NCI-H748 (cell line): ENCODE measurements at regions not wholly inside any gene's neighbourhood (a gene's known extent, or its start where the extent isn't known, plus 50 kb on each side); places are given as distances from the start of the nearest gene placed in this dataset.
"Not testable (repeated sequence)": the region's sequence is repeated elsewhere in the genome, so short reads cannot be mapped to it uniquely, and the experiment has no call there.

Experiments
- DNase-seq: peaks from one replicate; lab custom pipeline; 2025; ENCODE audit not compliant: unreplicated experiment; lab: John Stamatoyannopoulos, UW

DNA sequence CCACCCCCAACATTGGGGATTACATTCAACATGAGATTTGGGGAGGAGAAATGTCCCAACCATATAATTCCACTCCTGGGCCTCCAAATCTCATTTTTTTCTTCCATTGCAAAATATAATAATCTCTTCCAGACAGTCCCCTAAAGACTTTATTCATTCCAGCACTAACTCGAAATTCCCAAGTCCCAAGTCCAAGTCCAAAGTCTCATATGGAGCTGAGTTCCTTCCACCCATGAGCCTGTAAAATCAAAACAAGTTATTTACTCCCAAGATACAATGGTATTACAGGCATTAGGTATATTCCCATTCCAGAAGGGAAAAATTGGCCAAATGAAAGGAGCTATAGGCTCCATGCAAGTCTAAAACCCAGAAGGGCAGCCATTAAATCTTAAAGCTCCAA, 56.7 kb downstream of the P2RY1 start:
- no peak for DNase-seq

DNA sequence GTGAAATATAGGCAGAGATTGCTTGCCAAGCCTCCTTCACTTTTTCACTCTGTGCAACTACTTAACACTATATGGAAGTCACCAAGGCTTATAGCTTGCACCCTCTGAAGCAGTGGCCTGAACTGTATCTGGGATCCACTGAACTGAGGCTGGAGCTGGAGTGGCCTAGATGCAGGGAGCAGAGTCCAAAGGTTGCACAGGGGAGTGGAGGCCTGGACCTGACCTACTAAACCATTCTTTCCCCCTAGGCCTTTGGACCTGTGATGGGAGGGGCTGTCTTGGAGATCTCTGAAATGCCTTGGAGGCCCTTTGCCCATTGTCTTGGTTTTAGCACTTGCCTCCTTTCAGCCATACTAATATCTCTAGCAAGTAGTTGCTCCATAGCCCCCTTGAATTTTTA, 57.5 kb downstream of the P2RY1 start:
- no peak for DNase-seq

DNA sequence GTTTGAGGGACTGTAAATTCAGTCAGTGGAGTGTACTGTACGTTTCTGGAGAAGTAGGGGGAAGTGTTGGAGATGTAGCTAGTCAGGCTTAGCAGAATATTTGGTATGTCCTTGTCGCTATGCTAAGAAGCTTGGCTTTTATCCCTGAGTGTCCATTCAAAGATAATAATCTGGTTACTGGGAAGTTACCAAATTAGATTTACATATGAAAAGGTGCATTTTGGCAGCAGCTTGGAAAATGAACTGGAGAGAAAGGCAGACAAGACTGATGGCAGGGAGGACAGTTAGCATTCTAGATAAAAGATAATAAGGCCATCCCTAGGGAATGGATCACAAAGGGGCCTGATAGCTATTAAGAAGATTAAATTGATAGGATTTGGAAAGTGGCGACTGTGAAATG, 58.7 kb downstream of the P2RY1 start:
- no peak for DNase-seq

DNA sequence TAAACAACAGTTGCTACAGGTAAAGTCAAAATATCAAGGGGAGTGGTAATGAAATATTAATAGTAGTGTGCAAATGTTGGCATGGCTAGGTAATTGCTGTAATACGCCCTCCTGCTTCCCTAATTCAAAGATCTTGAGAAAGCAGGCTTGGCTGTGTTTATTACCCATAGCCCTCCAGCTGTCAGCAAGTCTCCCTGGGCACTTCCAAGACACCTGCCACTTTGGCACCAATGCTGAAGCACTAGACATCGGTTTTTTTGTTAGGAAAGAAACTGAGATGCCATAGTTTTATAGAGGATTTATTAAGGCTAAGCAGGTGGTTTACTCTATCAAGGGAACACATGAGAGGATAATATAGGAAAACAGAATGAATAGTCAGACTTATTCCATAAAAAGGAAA, 64.4 kb downstream of the P2RY1 start:
- no peak for DNase-seq

DNA sequence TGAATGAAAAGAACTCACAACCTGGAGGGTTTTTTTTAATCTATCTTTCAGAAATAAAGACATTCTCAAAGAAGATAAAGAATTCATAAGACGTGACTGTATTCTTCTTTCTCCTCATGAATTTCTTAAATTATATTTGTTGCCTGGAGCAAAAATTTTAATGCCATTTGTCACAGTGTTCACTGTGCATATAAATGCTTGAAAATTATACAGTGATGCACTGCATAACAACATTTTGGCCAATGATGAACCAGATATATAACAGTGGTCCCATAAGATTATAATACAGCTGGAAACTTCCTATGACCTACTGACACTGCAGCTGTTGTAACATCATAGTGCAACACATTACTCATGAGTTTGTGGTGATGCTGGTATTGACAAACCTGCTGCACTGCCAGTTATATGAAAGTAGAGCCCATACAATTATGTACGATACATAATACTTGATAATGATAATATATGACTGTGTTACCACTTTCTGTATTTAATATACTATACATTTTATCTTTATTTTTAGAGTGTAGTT, 67.3 kb downstream of the P2RY1 start:
- no peak for DNase-seq

DNA sequence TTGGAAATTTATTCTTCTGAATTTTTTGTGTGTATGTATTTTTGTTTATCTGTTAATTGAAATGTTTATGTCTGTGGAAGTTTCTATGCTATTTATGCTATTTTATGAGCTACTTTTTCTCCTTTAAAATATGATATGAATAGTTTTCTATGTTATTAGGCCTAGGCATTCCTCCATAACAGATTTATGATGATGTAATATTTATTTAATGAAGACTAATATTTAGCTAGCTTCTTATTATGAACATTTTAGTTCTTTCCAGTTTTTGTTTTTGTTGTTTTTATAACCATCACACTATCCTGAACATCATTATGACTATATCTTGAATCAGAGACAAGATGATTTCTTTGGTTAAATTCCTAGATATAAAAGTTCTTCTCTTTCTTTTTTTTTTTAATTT, 70.7 kb downstream of the P2RY1 start:
- no peak for DNase-seq

DNA sequence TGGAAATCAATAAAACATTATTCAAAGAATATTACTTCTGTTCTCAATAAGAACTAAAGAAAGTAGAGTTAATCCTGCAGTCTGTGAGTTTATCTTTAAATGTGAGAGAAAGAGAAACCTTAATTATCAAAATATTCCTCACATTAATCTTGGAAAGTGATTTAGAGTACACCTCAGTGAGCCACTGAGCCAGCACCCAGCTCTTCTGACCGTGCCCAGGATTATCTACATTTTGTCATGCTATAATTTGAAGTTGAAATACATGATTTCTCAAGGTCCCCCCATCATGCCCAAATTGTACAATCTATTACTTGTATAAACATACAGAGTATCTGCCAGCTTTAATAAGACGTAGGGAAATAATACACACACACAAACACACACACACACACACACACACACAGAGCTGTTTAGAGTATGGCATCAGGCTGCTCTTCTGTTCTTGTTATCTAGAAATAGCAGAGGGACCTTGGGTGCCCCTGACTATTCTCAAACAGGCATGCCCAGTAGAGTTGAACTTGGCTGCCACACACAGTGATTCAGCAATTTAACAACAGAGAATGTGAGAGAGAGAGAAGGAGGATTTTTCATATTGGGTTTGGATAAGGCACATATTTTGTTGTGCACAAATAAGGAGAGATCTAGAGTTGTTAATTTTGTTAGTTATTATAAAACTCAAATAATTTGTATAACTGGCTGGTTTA, 74.4 kb downstream of the P2RY1 start:
- no peak for DNase-seq

DNA sequence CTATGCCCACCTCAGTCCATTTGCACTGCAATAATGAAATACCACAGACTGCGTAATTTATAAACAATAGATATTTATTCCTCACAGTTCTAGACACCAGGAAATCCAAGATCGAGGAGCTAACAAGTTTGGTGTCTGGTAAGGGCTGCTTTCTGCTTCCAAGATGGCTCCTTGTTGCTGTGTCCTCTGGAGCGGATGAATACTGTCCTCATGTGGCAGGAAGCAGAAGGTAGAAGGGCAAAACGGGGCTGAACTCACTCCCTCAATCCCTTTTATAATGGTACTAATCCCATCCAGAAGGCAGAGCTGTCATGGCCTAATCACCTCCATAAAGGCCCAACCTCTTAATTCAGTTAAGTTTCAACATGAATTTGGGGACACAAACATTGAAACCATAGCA, 75.3 kb downstream of the P2RY1 start:
- DNase-seq: no peak

DNA sequence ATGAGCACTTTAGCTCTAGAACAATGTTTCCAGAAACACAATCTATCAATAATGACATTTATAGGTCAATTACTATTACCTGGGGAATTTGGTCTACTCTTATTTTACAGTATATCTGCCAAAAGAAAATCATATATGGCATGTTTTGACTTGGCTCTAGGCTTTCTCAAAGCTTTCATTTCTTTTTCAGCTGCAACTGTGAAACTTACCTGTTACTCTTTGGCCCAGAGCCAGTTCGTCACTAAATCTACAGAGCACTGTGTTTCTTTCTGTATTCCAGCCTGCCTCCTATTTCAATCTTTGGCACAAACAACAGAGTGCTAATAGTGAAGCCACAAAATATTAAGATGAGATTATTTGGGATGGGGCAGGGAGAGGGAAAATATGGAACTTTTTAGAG, 76.0 kb downstream of the P2RY1 start:
- DNase-seq: no peak

DNA sequence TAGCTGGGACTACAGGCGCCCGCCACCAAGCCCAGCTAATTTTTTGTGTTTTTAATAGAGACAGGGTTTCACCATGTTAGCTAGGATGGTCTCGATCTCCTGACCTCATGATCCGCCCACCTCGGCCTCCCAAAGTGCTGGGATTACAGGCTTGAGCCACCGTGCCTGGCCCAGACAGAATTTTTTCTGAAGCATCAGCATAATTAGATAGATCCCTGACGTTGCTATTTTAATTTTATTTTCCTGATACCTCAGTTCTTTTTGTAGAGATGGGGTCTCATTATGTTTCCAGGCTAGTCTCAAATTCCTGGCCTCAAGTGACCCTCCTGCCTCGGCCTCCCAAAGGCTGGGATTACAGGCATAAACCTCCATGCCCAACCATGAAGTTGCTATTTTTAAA, 79.8 kb downstream of the P2RY1 start:
- DNase-seq: not testable (repeated sequence)

DNA sequence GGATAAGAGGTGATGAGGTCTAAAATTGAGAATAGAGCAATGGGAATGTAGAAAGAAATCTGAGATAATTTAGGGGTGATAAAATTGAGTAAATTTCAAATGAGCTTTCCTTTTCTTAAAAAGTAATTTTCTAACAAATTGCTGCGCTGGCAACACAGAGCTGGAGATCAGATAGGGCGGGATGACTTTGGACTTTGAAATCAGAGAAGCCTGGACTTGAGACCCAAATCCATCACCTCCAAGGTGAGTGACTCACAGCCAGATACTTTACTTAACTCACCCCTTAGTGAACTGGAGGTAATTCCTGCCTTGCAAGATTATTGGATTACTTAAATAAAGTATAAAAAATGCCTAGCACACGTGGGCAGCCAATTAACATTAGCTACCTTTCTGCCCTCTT, 80.8 kb downstream of the P2RY1 start:
- DNase-seq: no peak

DNA sequence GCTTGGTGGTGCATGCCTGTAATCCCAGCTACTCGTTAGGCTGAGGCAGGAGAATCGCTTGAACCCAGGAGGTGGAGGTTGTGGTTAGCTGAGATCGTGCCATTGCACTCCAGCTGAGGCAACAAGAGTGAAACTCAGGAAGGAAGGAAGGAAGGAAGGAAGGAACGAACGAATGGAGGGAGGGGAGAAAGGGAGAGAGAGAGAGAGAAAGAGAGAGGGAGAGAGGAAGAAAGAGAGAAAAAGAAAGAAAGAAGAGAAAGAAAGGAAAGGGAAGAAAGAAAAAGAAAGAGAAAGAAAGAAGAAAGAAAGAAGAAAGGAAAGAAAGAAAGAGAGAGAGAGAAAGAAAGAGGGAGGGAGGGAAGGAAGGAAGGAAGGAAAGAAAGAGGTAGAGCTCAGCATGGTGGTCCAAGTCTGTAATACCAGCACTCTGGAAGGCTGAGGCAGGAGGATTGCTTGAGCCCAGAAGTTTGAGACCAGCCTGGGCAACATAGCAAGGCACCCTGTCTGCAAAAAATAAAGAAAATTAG, 81.9 kb downstream of the P2RY1 start:
- no peak for DNase-seq

DNA sequence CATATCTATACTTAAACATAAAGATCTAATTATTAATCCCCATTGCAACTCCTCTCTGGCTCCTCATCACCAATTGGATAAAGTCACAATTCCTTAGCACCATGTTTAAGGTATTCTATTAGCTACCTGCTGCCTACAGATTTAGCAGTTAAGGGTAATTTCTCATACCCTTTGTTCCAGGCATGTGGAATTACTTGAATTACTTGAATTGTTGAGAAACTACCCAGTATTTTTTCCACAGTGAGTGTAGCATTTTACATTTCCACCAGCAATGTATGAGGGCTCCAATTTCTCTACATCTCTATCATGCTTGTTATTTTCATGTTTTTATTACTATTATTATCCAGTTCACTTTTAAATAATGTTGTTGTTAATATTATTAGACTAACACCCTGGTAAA, 86.4 kb downstream of the P2RY1 start:
- DNase-seq: no peak

DNA sequence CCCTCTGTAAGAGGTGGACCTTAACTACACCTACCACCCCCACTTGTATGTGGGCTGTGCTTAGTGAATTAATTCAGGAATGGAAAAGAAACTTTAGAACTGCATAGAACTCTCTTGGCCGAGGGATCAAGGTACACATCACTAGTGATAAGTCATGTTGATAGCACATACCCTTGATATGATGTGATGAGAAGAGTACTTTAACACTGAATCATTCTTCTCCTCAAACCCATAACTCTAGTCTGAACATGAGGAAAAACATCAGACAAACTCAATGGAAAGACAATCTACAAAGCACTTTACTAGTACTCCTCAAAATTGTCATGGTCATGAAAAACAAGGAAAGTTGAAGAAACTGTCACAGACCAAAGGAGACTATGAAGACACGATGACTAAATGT, 87.6 kb downstream of the P2RY1 start:
- DNase-seq: no peak

DNA sequence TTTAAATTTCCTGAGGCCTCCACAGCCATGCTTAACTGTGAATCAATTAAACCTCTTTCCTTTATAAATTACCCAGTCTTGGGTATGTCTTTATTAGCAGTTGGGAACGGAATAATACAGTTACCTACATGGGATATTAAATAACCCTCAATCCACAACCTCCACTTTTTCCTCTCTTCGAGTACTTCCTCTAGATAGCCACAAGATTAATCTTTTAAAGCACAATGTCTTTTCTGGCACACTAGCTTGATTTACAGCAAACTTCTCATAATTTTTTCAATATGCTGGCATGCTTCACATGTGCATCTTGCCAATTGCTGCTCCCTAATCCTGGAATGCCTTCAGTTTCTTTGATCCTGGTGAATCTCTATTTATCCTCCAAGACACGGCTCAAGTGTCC, 92.2 kb downstream of the P2RY1 start:
- no peak for DNase-seq

DNA sequence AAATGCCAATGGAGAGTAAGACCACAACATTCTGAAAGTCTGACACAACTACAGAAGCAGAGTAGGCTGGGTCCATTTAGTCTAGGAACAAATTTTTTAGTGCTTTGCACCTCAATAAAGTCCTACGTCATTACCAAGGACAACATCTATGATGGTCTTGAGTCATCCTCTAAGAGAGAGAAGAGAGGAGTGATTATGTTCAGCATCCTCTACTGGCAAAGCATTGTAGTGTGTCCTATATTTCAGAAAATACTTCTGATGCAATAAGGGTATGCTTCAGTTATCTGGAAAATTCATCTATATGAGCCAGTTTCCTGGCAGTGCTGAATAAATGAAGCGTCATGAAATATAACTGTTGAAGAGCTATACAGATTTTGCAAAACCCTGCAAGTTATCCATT, 95.6 kb downstream of the P2RY1 start:
- DNase-seq: no peak

DNA sequence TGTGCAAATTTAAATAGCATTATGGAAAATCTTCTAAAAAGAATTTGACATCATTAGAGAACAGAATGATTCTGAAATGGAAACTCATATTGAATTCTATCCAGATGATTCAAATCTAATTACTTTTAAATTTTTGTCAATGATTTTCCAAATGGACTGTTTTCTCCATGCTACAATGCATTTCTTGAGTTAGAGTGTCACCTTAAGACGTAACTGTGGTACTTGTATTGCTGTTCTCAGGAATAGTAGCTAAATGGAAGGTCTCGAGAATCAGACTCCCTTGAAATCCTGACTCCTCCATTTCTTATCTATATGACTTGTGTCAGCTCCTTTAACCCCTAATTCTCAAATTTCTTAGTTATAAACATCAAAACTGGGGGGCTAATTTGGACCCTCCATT, 102.3 kb downstream of the P2RY1 start:
- DNase-seq: no peak

DNA sequence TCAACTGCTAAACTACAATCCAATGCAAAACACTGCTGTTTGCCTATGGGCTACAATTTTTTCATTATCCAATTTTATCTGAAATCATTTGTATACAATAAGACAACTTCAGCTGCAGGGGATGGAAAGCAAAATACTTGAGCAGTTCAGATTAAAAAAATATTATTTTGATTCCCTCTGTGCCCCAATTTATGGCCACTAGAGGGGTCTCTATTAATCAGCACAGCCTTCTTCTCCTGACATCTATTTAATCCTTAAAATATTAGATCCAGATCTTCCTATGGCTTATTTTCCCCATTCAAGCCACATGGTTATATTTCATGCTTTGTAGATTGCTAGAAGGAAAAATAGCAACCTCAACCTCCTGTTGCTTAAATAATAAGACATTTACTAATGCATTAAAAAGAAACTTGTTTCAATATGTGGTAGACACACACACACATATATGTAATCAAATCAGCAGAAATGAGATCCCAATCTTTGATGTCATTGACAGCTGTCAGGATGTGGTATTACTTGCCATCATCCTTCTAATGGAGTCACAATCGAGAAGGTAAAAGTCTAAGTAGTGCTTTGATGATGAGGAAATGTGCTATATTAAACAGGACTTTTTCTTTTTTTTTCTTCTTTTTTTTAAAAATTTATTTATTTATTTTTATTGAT, 104.2 kb downstream of the P2RY1 start:
- no peak for DNase-seq

DNA sequence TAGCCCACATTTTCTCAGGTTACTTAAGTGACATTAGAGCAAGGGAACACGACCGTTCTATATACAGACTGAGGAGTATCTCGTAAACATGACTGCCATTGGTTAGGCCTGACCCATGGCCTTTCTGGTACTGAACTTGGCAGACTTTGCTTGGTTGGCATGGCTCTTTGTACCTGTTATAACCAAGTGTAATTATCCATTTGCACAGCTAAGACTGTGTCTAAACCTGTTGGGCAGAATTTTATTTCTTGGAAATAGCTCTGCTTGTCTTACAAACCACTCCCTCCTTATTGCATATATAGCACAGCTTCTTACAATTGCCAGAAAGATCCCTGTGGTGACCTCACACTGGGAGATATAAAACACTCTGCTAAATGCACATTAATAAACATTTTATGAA, 106.9 kb downstream of the P2RY1 start:
- no peak for DNase-seq

DNA sequence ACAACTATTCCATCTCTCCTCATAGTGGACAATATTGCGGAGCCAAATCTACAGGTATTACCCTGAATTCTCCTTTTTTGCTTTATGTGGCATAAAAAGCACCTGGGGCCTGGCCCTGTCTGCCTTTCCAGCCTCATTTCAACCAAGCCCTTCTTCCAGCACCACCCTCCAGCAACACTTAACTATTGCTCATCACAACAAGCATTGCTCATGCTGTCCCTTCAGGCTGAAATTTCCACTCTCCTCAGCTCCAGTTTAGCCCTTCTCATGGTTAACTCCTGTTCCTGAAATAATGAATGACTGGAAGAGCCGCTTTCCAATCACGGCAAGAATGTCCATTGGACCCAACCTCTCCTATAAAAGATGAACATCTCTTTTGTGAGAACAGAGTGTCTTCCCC, 107.4 kb downstream of the P2RY1 start:
- DNase-seq: no peak

DNA sequence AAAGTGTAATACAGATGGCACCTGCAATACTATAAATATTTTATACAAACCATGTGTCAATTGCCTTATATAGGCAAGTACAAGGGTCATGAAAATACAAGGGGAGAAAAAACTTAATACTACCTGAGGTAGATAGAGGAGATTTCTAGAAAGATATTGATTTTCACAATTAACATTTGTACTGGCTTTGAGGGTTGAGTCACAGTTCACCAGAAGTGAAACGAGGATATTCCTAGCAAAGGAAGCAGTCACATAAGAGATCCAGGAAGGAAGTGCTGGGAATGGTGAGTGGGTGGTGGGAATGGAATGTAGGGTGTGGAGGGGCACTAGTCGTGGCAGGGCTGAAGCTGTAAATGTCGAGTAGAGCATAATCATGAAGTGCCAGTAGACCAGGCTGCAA, 108.7 kb downstream of the P2RY1 start:
- DNase-seq: no peak

DNA sequence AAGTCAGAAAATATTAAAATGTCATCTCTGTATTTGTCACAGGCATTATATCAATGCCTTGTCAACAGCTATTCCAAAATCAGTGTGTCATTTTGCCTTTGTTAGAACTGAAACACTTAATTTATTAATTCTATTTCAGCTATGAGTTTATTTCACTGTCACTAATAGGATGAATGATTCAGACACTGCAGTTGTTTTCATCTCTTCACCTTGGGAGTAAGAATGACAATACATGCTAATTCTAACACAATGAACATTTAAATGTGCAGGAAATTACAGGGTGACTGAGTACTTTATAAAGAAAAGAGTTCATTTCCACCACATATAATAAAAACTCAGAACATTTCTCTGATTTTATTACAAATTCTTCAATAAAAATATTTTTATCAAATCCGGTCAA, 109.7 kb downstream of the P2RY1 start:
- no peak for DNase-seq

DNA sequence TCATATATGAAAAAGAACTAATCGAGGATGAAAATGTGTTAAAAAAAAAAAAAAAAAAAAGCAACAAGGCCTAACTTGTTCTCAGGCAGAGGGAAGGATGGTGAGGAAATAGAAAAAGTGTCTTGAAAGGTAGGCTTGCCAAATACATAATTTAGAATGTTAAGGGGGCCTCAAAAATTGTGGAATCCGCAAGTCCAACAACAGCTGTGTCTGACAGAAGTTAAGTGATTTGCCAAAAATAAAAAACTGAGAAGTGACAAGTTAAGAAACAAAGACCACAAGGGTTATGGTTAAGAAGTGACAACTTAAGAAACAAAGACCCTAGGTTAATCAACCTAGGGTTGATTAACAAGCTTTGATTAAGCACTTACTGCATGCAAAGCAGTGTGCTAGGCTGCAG, 110.6 kb downstream of the P2RY1 start:
- no peak for DNase-seq
